Trophoblast cell (in vitro differentiated cells and primary cell): ENCODE measurements at regions not wholly inside any gene's neighbourhood (a gene's known extent, or its start where the extent isn't known, plus 50 kb on each side); places are given as distances from the start of the nearest gene placed in this dataset.

Experiments used
- DNase-seq, 2 donors: peaks; one replicate each; pipeline ENCODE4 v3.0.0-alpha.2; 2016
- H2AFZ ChIP-seq: 2 replicates; pipeline ENCODE4 v1.6.1; 2013; ENCODE audit warnings: low read length, moderate library complexity, mild to moderate bottlenecking; ENCODE audit not compliant: insufficient read depth, poor library complexity
- H2AK5ac ChIP-seq: 2 replicates; pipeline ENCODE4 v1.6.1; 2013; ENCODE audit warnings: mild to moderate bottlenecking, low read length
- H2BK120ac ChIP-seq: 2 replicates; pipeline ENCODE4 v1.6.1; 2013; ENCODE audit warnings: low read length, mild to moderate bottlenecking, moderate library complexity; ENCODE audit not compliant: insufficient read depth, poor library complexity
- H2BK12ac ChIP-seq: 2 replicates; pipeline ENCODE4 v1.6.1; 2013; ENCODE audit warnings: mild to moderate bottlenecking, low read length, moderate library complexity
- H2BK5ac ChIP-seq: 2 replicates; pipeline ENCODE4 v1.6.1; 2013; ENCODE audit warnings: low read length, low read depth, moderate library complexity, mild to moderate bottlenecking; ENCODE audit not compliant: poor library complexity
- H3K14ac ChIP-seq: 2 replicates; pipeline ENCODE4 v1.6.1; 2013; ENCODE audit warnings: mild to moderate bottlenecking, low read length
- H3K18ac ChIP-seq: 2 replicates; pipeline ENCODE4 v1.6.1; 2013; ENCODE audit warnings: mild to moderate bottlenecking, low read length
- H3K23ac ChIP-seq: 2 replicates; pipeline ENCODE4 v1.6.1; 2013; ENCODE audit warnings: low read length
- H3K27ac ChIP-seq: 2 replicates; pipeline ENCODE4 v1.5.1; 2013; ENCODE audit warnings: low read depth, mild to moderate bottlenecking, inconsistent platforms, low read length, moderate library complexity
- H3K27me3 ChIP-seq: 2 replicates; pipeline ENCODE4 v1.6.1; 2013; ENCODE audit warnings: inconsistent platforms, mild to moderate bottlenecking, low read length, moderate library complexity; ENCODE audit not compliant: insufficient read depth
- H3K36me3 ChIP-seq, 2 experiments: 1 replicate in 1 of 2; 2 replicates in 1 of 2; pipeline ENCODE4 v1.6.1; 2013; ENCODE audit warnings: low read length in 2 of 2, mild to moderate bottlenecking in 2 of 2, moderate library complexity in 1 of 2; ENCODE audit not compliant: insufficient read depth in 2 of 2, control insufficient read depth in 1 of 2
- H3K4ac ChIP-seq: 2 replicates; pipeline ENCODE4 v1.6.1; 2013; ENCODE audit warnings: low read depth, mild to moderate bottlenecking, low read length, moderate library complexity
- H3K4me1 ChIP-seq, 2 experiments: 1 replicate in 1 of 2; 2 replicates in 1 of 2; pipeline ENCODE4 v1.6.1; 2013; ENCODE audit warnings: low read length in 2 of 2, mild to moderate bottlenecking in 2 of 2, moderate library complexity in 1 of 2; ENCODE audit not compliant: insufficient read depth in 2 of 2, control insufficient read depth in 1 of 2
- H3K4me2 ChIP-seq: 2 replicates; pipeline ENCODE4 v1.6.1; 2013; ENCODE audit warnings: inconsistent platforms, mild to moderate bottlenecking, low read length, moderate library complexity
- H3K4me3 ChIP-seq: 2 replicates; pipeline ENCODE4 v1.5.1; 2013; ENCODE audit warnings: mild to moderate bottlenecking, low read depth, low read length, inconsistent platforms
- H3K79me1 ChIP-seq: one replicate; pipeline ENCODE4 v1.6.1; 2013; ENCODE audit warnings: low read length
- H3K79me2 ChIP-seq: 2 replicates; pipeline ENCODE4 v1.6.1; 2013; ENCODE audit warnings: low read length, mild to moderate bottlenecking; ENCODE audit not compliant: control insufficient read depth, insufficient read depth, poor library complexity
- H3K9ac ChIP-seq: 2 replicates; pipeline ENCODE4 v1.6.1; 2013; ENCODE audit warnings: mild to moderate bottlenecking, low read length
- H3K9me3 ChIP-seq: 2 replicates; pipeline ENCODE4 v1.6.1; 2013; ENCODE audit warnings: low read depth, mild to moderate bottlenecking, control low read depth, inconsistent platforms, low read length; ENCODE audit not compliant: insufficient read depth
- H4K12ac ChIP-seq: 2 replicates; pipeline ENCODE4 v1.6.1; 2013; ENCODE audit warnings: low read depth, mild to moderate bottlenecking, low read length, moderate library complexity
- H4K8ac ChIP-seq: 2 replicates; pipeline ENCODE4 v1.6.1; 2013; ENCODE audit warnings: low read depth, mild to moderate bottlenecking, low read length, moderate library complexity
- H4K91ac ChIP-seq: one replicate; pipeline ENCODE4 v1.6.1; 2013; ENCODE audit warnings: low read depth, mild to moderate bottlenecking, low read length, moderate library complexity
- WGBS: extraction: QIAGEN DNeasy Blood & Tissue Kit; methylation state at CpG from one replicate; pipeline ENCODE4 v1.1.7; 2013; ENCODE audit warnings: missing lambda C conversion rate; ENCODE audit not compliant: insufficient read length, insufficient coverage; ENCODE audit errors: extremely low coverage; 5-methylcytosine and 5-hydroxymethylcytosine counted together

DNA sequence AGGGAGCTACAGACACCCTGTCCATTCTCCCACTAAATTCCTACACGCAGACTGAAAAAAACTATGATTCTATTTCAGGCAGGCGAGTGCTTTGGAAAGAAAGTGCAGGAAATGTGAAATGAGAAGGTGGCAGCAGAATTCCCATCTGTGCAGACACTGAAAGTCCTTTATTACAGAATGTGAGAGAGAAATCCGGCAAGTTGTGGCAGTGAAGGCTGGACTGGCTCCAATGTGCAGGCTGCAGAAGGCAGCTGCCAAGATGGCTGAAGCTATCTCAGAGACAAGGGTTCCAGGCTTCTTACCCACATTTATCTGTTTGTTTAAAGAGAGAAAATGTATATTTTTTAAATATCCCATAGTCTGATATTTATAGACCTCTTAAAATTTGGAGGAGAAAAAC is 161.8 kb upstream of the VLDLR start:
- Histone ChIP-seq H3K14ac (no peak overlapping the region), H3K27me3 (no peaks in the 10 kb centered on the region), H3K79me1 (no peaks in the 10 kb centered on the region), H2AK5ac (no peak overlapping the region), H3K4me2 (no peak overlapping the region), H2AFZ (no peak overlapping the region), H3K18ac (no peak overlapping the region), H3K23ac (no peak overlapping the region), H3K4ac (no peak overlapping the region), H2BK120ac (no peak overlapping the region), H2BK5ac (no peak overlapping the region), H3K4me1 (no peaks in the 10 kb centered on the region), H3K36me3 (no peaks in the 10 kb centered on the region), H4K91ac (no peak overlapping the region), H4K12ac (no peak overlapping the region), H3K27ac (no peak overlapping the region), H3K9me3 (no peaks in the 10 kb centered on the region), H3K79me2 (no peaks in the 10 kb centered on the region), H3K4me3 (no peak overlapping the region), H3K9ac (no peak overlapping the region), H4K8ac (no peak overlapping the region), H2BK12ac (no peak overlapping the region)
- no peak for DNase-seq
- WGBS: no CpG with 5 or more reads among the region's 3 CpGs

DNA sequence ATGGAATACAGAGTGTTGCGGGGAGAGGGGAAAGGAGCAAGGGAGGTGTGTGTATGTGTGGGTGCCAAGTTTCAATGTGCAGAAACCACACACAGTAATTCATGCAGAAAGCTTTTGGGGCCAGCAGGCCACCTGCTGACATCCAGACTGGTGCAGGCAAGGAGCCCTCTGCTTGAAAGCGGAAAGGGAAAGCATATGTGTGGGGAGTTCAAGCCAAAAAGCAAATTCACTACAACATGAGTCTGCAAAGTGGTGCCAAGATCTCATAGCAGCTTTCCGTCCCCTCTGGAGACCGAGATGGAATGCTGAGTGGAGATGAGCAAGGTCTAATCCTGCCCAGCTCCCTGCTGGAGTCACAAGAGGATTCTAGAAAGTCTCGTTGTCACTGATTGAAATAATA is 159.7 kb upstream of the VLDLR start:
- H3K4me3 ChIP-seq: no peak overlapping the region
- peaks cover 2 to 5% of the 10 kb centered on the region in 2 experiments for H3K4me1 ChIP-seq
- no peak overlapping the region for H4K8ac ChIP-seq
- no peak overlapping the region for H3K4me2 ChIP-seq
- no peaks in the 10 kb centered on the region for H3K36me3 ChIP-seq
- no peak overlapping the region for H2AK5ac ChIP-seq
- no peak overlapping the region for H3K27ac ChIP-seq
- H2BK12ac ChIP-seq: no peak overlapping the region
- H2AFZ ChIP-seq: no peak overlapping the region
- no peak overlapping the region for H2BK120ac ChIP-seq
- no peak overlapping the region for H2BK5ac ChIP-seq
- H3K9me3 ChIP-seq: no peaks in the 10 kb centered on the region
- H4K91ac ChIP-seq: no peak overlapping the region
- no peak for DNase-seq
- no peaks in the 10 kb centered on the region for H3K79me2 ChIP-seq
- H3K4ac ChIP-seq: no peak overlapping the region
- WGBS: no CpG with 5 or more reads among the region's 5 CpGs
- no peak overlapping the region for H3K18ac ChIP-seq
- no peak overlapping the region for H3K9ac ChIP-seq
- H3K79me1 ChIP-seq: no peaks in the 10 kb centered on the region
- no peak overlapping the region for H4K12ac ChIP-seq
- no peaks in the 10 kb centered on the region for H3K27me3 ChIP-seq
- no peak overlapping the region for H3K14ac ChIP-seq
- no peak overlapping the region for H3K23ac ChIP-seq

DNA sequence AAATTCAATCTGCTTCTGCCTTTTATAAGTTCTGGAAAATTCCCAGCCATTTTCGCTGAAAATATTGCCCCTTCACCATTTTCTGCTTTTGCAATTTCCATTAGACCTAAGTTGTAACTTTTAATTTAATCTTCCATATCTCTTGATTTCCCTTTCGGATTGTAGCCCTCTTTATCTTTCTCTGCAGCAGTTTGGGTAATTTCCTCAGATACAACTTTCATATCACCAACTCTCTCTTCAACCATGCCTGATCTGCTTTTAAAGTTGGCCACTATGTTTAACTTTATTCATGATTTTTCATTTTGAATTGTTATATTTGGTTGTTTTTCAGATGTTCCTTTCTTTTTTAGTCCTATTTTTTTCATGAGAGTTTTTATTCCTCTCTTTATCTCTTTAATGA is 157.0 kb upstream of the VLDLR start:
- no peaks in the 10 kb centered on the region for H3K79me2 ChIP-seq
- no peak overlapping the region for H3K14ac ChIP-seq
- no peak overlapping the region for H2BK12ac ChIP-seq
- no peak overlapping the region for H3K4me3 ChIP-seq
- no peak overlapping the region for H3K9ac ChIP-seq
- H3K27ac ChIP-seq: no peak overlapping the region
- H3K4ac ChIP-seq: no peak overlapping the region
- H3K4me1 ChIP-seq: peaks cover 4 to 6% of the 10 kb centered on the region in 2 experiments
- H4K8ac ChIP-seq: no peak overlapping the region
- H4K91ac ChIP-seq: no peak overlapping the region
- no peaks in the 10 kb centered on the region for H3K36me3 ChIP-seq
- no peak for DNase-seq
- peaks cover under 1% of the 10 kb centered on the region for H3K79me1 ChIP-seq
- H3K27me3 ChIP-seq: no peaks in the 10 kb centered on the region
- H2AK5ac ChIP-seq: no peak overlapping the region
- H3K23ac ChIP-seq: no peak overlapping the region
- H2AFZ ChIP-seq: no peak overlapping the region
- no peak overlapping the region for H3K18ac ChIP-seq
- WGBS: no CpG with 5 or more reads among the region's 2 CpGs
- H3K4me2 ChIP-seq: no peak overlapping the region
- no peak overlapping the region for H2BK5ac ChIP-seq
- no peaks in the 10 kb centered on the region for H3K9me3 ChIP-seq
- H4K12ac ChIP-seq: no peak overlapping the region
- no peak overlapping the region for H2BK120ac ChIP-seq

DNA sequence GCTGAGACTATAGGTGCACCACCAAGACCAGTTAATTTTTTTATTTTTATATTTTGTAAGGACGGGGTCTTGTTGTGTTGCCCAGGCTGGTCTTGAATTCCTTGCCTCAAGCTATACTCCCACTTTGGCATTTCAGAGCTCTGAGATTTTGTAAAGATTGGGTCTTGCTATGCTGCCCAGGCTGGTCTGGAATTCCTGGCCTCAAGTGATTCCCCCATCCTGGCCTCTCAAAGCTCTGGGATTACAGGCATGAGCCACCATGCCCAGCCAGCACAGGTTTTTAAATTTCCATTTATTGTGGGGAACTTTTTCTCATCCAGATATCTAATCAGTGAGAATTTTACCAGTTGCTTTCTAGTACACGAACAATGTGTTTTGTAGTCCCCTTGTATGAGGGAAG is 156.1 kb upstream of the VLDLR start:
- H2BK12ac ChIP-seq: peak overlapping the region; percentile 89
- H3K9ac ChIP-seq: no peak overlapping the region
- H3K27ac ChIP-seq: peak overlapping the region; percentile 72
- H3K4me1 ChIP-seq: peaks cover 7 to 10% of the 10 kb centered on the region in 2 experiments
- H3K79me1 ChIP-seq: peaks cover 3% of the 10 kb centered on the region
- H4K12ac ChIP-seq: no peak overlapping the region
- H3K4me3 ChIP-seq: no peak overlapping the region
- no peaks in the 10 kb centered on the region for H3K9me3 ChIP-seq
- no peaks in the 10 kb centered on the region for H3K36me3 ChIP-seq
- H4K91ac ChIP-seq: no peak overlapping the region
- no peak overlapping the region for H2AFZ ChIP-seq
- peak; percentile 69 to 83 for DNase-seq
- H2BK5ac ChIP-seq: no peak overlapping the region
- H3K14ac ChIP-seq: peak overlapping the region; percentile 56
- H2AK5ac ChIP-seq: peak overlapping the region; percentile 83
- H3K18ac ChIP-seq: no peak overlapping the region
- H4K8ac ChIP-seq: no peak overlapping the region
- no peaks in the 10 kb centered on the region for H3K79me2 ChIP-seq
- WGBS: no CpG with 5 or more reads among the region's 2 CpGs
- H3K27me3 ChIP-seq: no peaks in the 10 kb centered on the region
- H2BK120ac ChIP-seq: peak overlapping the region; percentile 43
- H3K4ac ChIP-seq: no peak overlapping the region
- H3K23ac ChIP-seq: no peak overlapping the region
- no peak overlapping the region for H3K4me2 ChIP-seq
